PC-9 (cell line): ENCODE measurements at regions not wholly inside any gene's neighbourhood (a gene's known extent, or its start where the extent isn't known, plus 50 kb on each side); places are given as distances from the start of the nearest gene placed in this dataset.

ENCODE experiments used
- CTCF ChIP-seq: fragments of 200-600 bp; sonication (generic); conservative IDR thresholded peaks from 2 replicates; pipeline ENCODE4 v1.6.1; 2017; ENCODE audit warnings: mixed run types, antibody characterized with exemption, mild to moderate bottlenecking, moderate library complexity
- EZH2 ChIP-seq: fragments of 200-600 bp; sonication (generic); IDR thresholded peaks from 2 replicates; pipeline ENCODE4 v1.8.0; 2017; ENCODE audit warnings: antibody characterized with exemption, low read depth

DNA sequence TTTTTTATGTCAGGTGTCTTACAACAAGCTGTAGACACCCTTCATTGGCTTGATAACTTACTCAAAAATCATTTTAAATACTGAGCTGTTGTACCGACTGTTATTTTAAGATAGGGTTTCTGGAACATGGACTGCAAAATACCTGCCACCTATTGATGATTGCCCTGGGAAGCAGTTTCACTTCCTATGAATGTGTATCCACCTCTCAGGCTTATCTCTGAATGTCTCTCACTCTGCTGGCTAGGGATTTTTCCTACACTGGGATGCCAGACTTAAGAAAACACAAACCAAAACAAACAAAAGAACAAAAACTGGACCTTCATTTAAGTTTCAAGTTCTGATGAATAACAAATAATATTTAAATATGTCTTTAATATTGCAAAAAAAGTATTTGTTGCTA, 663.7 kb downstream of the EFNB2 start:
- TF ChIP-seq CTCF (no peak), EZH2 (no peak)
